ENCODE measurements at regions not wholly inside any gene's neighbourhood (a gene's known extent, or its start where the extent isn't known, plus 50 kb on each side); places are given as distances from the start of the nearest gene placed in this dataset.

GRCh38 chr5:108548684-108549596 lies 167.0 kb upstream of the FBXL17 start:
- Mint-ChIP-seq H3K4me3 (no peak overlapping the region), H3K4me1 (peaks cover 22% of the 10 kb centered on the region), H3K36me3 (ENCODE audit: low read depth) (no peaks in the 10 kb centered on the region), H3K9me3 (no peaks in the 10 kb centered on the region), H3K27me3 (ENCODE audit: low read depth) (no peaks in the 10 kb centered on the region), H3K27ac (no peak overlapping the region)
- TF ChIP-seq, protein P1, sequence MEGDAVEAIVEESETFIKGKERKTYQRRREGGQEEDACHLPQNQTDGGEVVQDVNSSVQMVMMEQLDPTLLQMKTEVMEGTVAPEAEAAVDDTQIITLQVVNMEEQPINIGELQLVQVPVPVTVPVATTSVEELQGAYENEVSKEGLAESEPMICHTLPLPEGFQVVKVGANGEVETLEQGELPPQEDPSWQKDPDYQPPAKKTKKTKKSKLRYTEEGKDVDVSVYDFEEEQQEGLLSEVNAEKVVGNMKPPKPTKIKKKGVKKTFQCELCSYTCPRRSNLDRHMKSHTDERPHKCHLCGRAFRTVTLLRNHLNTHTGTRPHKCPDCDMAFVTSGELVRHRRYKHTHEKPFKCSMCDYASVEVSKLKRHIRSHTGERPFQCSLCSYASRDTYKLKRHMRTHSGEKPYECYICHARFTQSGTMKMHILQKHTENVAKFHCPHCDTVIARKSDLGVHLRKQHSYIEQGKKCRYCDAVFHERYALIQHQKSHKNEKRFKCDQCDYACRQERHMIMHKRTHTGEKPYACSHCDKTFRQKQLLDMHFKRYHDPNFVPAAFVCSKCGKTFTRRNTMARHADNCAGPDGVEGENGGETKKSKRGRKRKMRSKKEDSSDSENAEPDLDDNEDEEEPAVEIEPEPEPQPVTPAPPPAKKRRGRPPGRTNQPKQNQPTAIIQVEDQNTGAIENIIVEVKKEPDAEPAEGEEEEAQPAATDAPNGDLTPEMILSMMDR (IDR thresholded peaks at IDR 0.05; ENCODE audit: unreplicated experiment in 3 of 3) = no peak

- H3K27ac Mint-ChIP-seq = peak overlapping the region in 2 of 3 experiments; percentile 8 to 13
Measured at GRCh38 chr5:108546939-108547338, 165.0 kb upstream of the FBXL17 start.

DNA sequence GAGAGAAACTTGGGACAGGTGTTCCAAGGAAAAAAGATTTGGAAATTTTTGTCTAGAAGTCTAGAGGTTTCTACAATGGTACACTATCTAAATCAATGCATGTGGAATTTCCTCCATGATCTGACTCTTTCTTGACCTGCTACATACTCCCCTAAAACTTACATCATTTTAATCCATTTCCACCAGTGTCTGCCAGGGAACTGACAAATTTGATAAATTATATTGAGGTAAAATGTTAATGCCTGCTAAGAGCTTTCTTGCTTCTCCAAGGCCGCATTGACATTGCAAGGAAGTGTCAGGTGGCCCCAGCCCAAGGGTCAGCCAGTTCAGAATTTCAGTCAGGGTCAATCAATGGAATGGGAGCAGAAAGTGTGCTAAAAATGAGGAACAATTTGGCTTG lies 163.4 kb upstream of the FBXL17 start:
- Mint-ChIP-seq H3K4me3 (no peak overlapping the region), H3K27me3 (ENCODE audit: low read depth) (no peaks in the 10 kb centered on the region), H3K36me3 (ENCODE audit: low read depth) (no peaks in the 10 kb centered on the region), H3K9me3 (no peaks in the 10 kb centered on the region), H3K27ac (peak overlapping the region in 2 of 3 experiments; percentile 47 to 65), H3K4me1 (peaks cover 22% of the 10 kb centered on the region)
- TF ChIP-seq, protein P1 (IDR thresholded peaks at IDR 0.05; ENCODE audit: unreplicated experiment in 3 of 3) = no peak

More at GRCh38 chr5:108546939-108547338, 165.0 kb upstream of the FBXL17 start:
- no peak overlapping the region for H3K4me3 Mint-ChIP-seq
- no peaks in the 10 kb centered on the region for H3K9me3 Mint-ChIP-seq
- H3K27me3 Mint-ChIP-seq (ENCODE audit: low read depth) = no peaks in the 10 kb centered on the region
- no peaks in the 10 kb centered on the region for H3K36me3 Mint-ChIP-seq (ENCODE audit: low read depth)
- TF ChIP-seq, protein P1 (IDR thresholded peaks at IDR 0.05; ENCODE audit: unreplicated experiment in 3 of 3) = no peak
- peaks cover 22% of the 10 kb centered on the region for H3K4me1 Mint-ChIP-seq

GRCh38 chr5:108543486-108543885 lies 161.6 kb upstream of the FBXL17 start:
- no peaks in the 10 kb centered on the region for H3K27me3 Mint-ChIP-seq (ENCODE audit: low read depth)
- H3K27ac Mint-ChIP-seq = no peak overlapping the region

DNA sequence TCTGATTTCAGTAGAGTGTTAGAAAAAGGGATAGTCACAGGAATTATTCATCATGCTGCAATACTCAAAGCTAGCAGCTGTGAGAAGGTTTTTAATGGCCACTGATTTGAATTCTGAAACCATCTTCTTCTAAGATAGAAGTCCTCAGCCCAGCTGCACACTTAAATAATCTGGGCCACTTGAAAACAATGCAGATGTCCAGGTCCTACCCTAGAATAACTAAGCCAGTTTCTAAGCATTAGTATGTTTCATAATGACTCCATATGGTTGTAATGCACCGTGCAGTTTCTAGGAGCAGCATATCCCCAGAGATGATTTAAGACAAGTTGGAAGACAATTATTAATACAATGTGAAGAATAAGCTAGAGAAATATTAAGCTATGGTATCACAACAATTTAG lies 159.9 kb upstream of the FBXL17 start:
- no peaks in the 10 kb centered on the region for H3K36me3 Mint-ChIP-seq (ENCODE audit: low read depth)
- no peak overlapping the region for H3K4me3 Mint-ChIP-seq
- H3K27ac Mint-ChIP-seq = no peak overlapping the region
- H3K4me1 Mint-ChIP-seq = peaks cover 19% of the 10 kb centered on the region
- TF ChIP-seq, protein P1 (IDR thresholded peaks at IDR 0.05; ENCODE audit: unreplicated experiment in 3 of 3) = no peak
- H3K27me3 Mint-ChIP-seq (ENCODE audit: low read depth) = no peaks in the 10 kb centered on the region
- no peaks in the 10 kb centered on the region for H3K9me3 Mint-ChIP-seq

More at GRCh38 chr5:108543486-108543885, 161.6 kb upstream of the FBXL17 start:
- no peaks in the 10 kb centered on the region for H3K9me3 Mint-ChIP-seq
- no peaks in the 10 kb centered on the region for H3K36me3 Mint-ChIP-seq (ENCODE audit: low read depth)
- H3K4me3 Mint-ChIP-seq = no peak overlapping the region
- peaks cover 22% of the 10 kb centered on the region for H3K4me1 Mint-ChIP-seq
- TF ChIP-seq, protein P1 (IDR thresholded peaks at IDR 0.05; ENCODE audit: unreplicated experiment in 3 of 3) = no peak

All from nephron (organoid).